ENCODE measurements at regions not wholly inside any gene's neighbourhood (a gene's known extent, or its start where the extent isn't known, plus 50 kb on each side); places are given as distances from the start of the nearest gene placed in this dataset.

DNA sequence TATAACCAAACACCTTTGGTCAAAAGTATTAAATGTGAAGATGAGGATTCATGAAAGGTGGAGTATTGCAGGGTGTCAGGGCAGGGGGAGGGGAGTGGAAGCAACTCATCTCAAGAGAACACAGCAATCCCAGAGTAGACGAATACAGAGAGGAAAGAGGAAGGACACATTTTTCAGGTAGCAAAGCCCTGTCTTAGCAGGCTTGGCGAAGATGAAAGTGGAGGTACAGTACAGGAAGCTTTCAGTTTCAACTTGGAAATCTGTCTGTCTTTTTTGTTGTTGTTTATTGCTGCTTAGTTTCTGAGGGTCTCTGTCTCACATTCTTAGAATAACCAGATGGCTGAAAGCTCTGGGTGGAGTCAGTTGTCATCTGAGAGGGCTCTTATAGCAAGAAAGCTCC, 80.8 kb upstream of the GPR149 start:
- Mint-ChIP-seq H3K36me3 (ENCODE audit: low read depth, unreplicated experiment) (no peaks in the 10 kb centered on the region), H3K4me1 (ENCODE audit: unreplicated experiment) (no peaks in the 10 kb centered on the region), H3K27me3 (ENCODE audit: unreplicated experiment) (no peaks in the 10 kb centered on the region), H3K27ac (ENCODE audit: unreplicated experiment) (no peak overlapping the region), H3K4me3 (ENCODE audit: unreplicated experiment) (no peak overlapping the region), H3K9me3 (ENCODE audit: unreplicated experiment) (no peaks in the 10 kb centered on the region)
- TF ChIP-seq, protein P1, sequence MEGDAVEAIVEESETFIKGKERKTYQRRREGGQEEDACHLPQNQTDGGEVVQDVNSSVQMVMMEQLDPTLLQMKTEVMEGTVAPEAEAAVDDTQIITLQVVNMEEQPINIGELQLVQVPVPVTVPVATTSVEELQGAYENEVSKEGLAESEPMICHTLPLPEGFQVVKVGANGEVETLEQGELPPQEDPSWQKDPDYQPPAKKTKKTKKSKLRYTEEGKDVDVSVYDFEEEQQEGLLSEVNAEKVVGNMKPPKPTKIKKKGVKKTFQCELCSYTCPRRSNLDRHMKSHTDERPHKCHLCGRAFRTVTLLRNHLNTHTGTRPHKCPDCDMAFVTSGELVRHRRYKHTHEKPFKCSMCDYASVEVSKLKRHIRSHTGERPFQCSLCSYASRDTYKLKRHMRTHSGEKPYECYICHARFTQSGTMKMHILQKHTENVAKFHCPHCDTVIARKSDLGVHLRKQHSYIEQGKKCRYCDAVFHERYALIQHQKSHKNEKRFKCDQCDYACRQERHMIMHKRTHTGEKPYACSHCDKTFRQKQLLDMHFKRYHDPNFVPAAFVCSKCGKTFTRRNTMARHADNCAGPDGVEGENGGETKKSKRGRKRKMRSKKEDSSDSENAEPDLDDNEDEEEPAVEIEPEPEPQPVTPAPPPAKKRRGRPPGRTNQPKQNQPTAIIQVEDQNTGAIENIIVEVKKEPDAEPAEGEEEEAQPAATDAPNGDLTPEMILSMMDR (IDR thresholded peaks at IDR 0.05; ENCODE audit: unreplicated experiment): no peak
- DNase-seq (ENCODE audit: low spot score): no peak

GRCh38 chr3:154507727-154508126, 77.7 kb upstream of the GPR149 start:
- no peak overlapping the region for H3K27ac Mint-ChIP-seq (ENCODE audit: unreplicated experiment)
- H3K27me3 Mint-ChIP-seq (ENCODE audit: unreplicated experiment): no peaks in the 10 kb centered on the region
- H3K36me3 Mint-ChIP-seq (ENCODE audit: low read depth, unreplicated experiment): no peaks in the 10 kb centered on the region
- TF ChIP-seq, protein P1 (IDR thresholded peaks at IDR 0.05; ENCODE audit: unreplicated experiment): no peak
- no peak overlapping the region for H3K4me3 Mint-ChIP-seq (ENCODE audit: unreplicated experiment)
- no peaks in the 10 kb centered on the region for H3K4me1 Mint-ChIP-seq (ENCODE audit: unreplicated experiment)
- DNase-seq (ENCODE audit: low spot score): no peak
- H3K9me3 Mint-ChIP-seq (ENCODE audit: unreplicated experiment): no peaks in the 10 kb centered on the region

DNA sequence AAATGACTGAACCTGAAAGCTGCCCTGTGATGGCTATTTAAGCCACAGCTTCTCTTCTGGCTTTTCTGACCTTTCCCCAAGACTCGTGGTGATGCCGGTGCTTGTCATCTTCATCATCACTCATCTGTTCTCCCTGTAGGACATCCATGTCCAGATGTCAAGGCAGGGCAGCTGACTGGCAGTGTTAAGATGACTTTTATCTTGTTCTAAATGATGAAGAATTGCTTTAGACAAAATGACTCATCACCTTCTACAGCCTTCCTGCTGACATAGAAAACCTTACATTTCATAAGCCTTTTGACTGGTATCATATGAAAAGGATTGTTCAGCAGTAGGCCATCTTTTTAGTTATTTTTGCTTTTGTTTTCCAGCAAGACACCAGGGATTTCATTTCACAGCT, 67.0 kb upstream of the GPR149 start:
- TF ChIP-seq, protein P1 (IDR thresholded peaks at IDR 0.05; ENCODE audit: unreplicated experiment): no peak
- Mint-ChIP-seq H3K4me3 (ENCODE audit: unreplicated experiment) (no peak overlapping the region), H3K4me1 (ENCODE audit: unreplicated experiment) (no peaks in the 10 kb centered on the region), H3K36me3 (ENCODE audit: low read depth, unreplicated experiment) (no peaks in the 10 kb centered on the region), H3K27ac (ENCODE audit: unreplicated experiment) (no peak overlapping the region), H3K27me3 (ENCODE audit: unreplicated experiment) (peaks cover 2% of the 10 kb centered on the region), H3K9me3 (ENCODE audit: unreplicated experiment) (no peaks in the 10 kb centered on the region)
- no peak for DNase-seq (ENCODE audit: low spot score)

- peaks cover 2% of the 10 kb centered on the region for H3K27me3 Mint-ChIP-seq (ENCODE audit: unreplicated experiment)
- DNase-seq (ENCODE audit: low spot score): no peak
- TF ChIP-seq, protein P1 (IDR thresholded peaks at IDR 0.05; ENCODE audit: unreplicated experiment): no peak
- no peak overlapping the region for H3K4me3 Mint-ChIP-seq (ENCODE audit: unreplicated experiment)
- no peak overlapping the region for H3K27ac Mint-ChIP-seq (ENCODE audit: unreplicated experiment)
- H3K4me1 Mint-ChIP-seq (ENCODE audit: unreplicated experiment): no peaks in the 10 kb centered on the region
- no peaks in the 10 kb centered on the region for H3K36me3 Mint-ChIP-seq (ENCODE audit: low read depth, unreplicated experiment)
- no peaks in the 10 kb centered on the region for H3K9me3 Mint-ChIP-seq (ENCODE audit: unreplicated experiment)
Observed at GRCh38 chr3:154496540-154496939, 66.5 kb upstream of the GPR149 start.

DNA sequence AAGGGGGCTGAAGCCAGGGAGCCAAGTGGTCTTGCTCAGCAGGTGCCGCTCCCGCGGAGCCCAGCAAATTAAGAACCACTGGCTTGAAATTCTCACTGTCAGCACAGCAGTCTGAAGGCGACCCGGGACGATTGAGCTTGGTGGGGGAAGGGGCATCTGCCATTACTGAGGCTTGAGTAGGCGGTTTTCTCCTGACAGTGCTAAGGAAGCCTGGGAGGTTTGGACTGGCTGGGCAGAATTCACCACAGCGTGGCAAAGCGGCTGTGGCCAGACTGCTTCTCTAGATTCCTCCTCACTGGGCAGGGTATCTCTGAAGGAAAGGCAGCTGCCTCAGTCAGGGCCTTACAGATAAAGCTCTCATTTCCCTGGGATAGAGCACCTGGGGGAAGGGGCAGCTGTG, 57.0 kb upstream of the GPR149 start:
- H3K27me3 Mint-ChIP-seq (ENCODE audit: unreplicated experiment): no peaks in the 10 kb centered on the region
- TF ChIP-seq, protein P1 (IDR thresholded peaks at IDR 0.05; ENCODE audit: unreplicated experiment): no peak
- no peak overlapping the region for H3K27ac Mint-ChIP-seq (ENCODE audit: unreplicated experiment)
- no peak overlapping the region for H3K4me3 Mint-ChIP-seq (ENCODE audit: unreplicated experiment)
- DNase-seq (ENCODE audit: low spot score): no peak
- no peaks in the 10 kb centered on the region for H3K4me1 Mint-ChIP-seq (ENCODE audit: unreplicated experiment)
- no peaks in the 10 kb centered on the region for H3K36me3 Mint-ChIP-seq (ENCODE audit: low read depth, unreplicated experiment)
- H3K9me3 Mint-ChIP-seq (ENCODE audit: unreplicated experiment): no peaks in the 10 kb centered on the region

Measured in endothelial cell (in vitro differentiated cells).